Neural cell (in vitro differentiated cells): ENCODE measurements at regions not wholly inside any gene's neighbourhood (a gene's known extent, or its start where the extent isn't known, plus 50 kb on each side); places are given as distances from the start of the nearest gene placed in this dataset.

Source experiments
- H2AFZ ChIP-seq: fragments of 200-600, 300-800 bp; sonication (generic), shearing (Covaris generic); 2 replicates; pipeline ENCODE4 v1.6.0; 2014; ENCODE audit warnings: low read depth, mild to moderate bottlenecking, antibody characterized with exemption, low read length, moderate library complexity
- H3F3A ChIP-seq: fragments of 200-600 bp; shearing (Covaris generic); 2 replicates; pipeline ENCODE4 v1.6.1; 2016; ENCODE audit warnings: mild to moderate bottlenecking, moderate library complexity, mixed read lengths, antibody characterized with exemption, low read length; ENCODE audit not compliant: insufficient read depth, poor library complexity, severe bottlenecking
- H3K27ac ChIP-seq: fragments of 200-600, 300-800 bp; sonication (generic), shearing (Covaris generic); 2 replicates; pipeline ENCODE4 v1.5.1; 2014; ENCODE audit warnings: mild to moderate bottlenecking, low read length, moderate library complexity
- H3K27me3 ChIP-seq: fragments of 300-800, 200-600 bp; sonication (generic), shearing (Covaris generic); 2 replicates; pipeline ENCODE4 v1.6.0; 2014; ENCODE audit warnings: mild to moderate bottlenecking, low read depth, low read length, moderate library complexity; ENCODE audit not compliant: insufficient read depth
- H3K36me3 ChIP-seq: fragments of 300-800, 200-600 bp; sonication (generic), shearing (Covaris generic); 2 replicates; pipeline ENCODE4 v1.5.1; 2014; ENCODE audit warnings: mild to moderate bottlenecking, antibody characterized with exemption, low read length, moderate library complexity; ENCODE audit not compliant: insufficient read depth
- H3K4me2 ChIP-seq: fragments of 300-800, 200-600 bp; sonication (generic), shearing (Covaris generic); 2 replicates; pipeline ENCODE4 v1.6.0; 2014; ENCODE audit warnings: mild to moderate bottlenecking, low read length
- H3K4me3 ChIP-seq: fragments of 300-800, 200-600 bp; sonication (generic), shearing (Covaris generic); 2 replicates; pipeline ENCODE4 v1.5.1; 2014; ENCODE audit warnings: mild to moderate bottlenecking, low read length, moderate library complexity
- H3K79me2 ChIP-seq: fragments of 200-600 bp; shearing (Covaris generic); replicated peaks from 2 replicates; pipeline ENCODE4 v1.6.0; 2014; ENCODE audit warnings: mild to moderate bottlenecking, low read length, moderate library complexity; ENCODE audit not compliant: insufficient read depth
- H3K9ac ChIP-seq: fragments of 300-800, 200-600 bp; sonication (generic), shearing (Covaris generic); 2 replicates; pipeline ENCODE4 v1.6.1; 2016; ENCODE audit warnings: mild to moderate bottlenecking, low read length, mixed read lengths
- H3K9me2 ChIP-seq: fragments of 200-600 bp; shearing (Covaris generic); 2 replicates; pipeline ENCODE4 v1.6.1; 2016; ENCODE audit warnings: mild to moderate bottlenecking, low read length, mixed read lengths; ENCODE audit not compliant: insufficient read depth
- H3K9me3 ChIP-seq: fragments of 200-600, 300-800 bp; sonication (generic), shearing (Covaris generic); 2 replicates; pipeline ENCODE4 v1.6.1; 2016; ENCODE audit warnings: mild to moderate bottlenecking, mixed run types, low read length, moderate library complexity, mixed read lengths
- H4K20me1 ChIP-seq: fragments of 200-600 bp; shearing (Covaris generic); 2 replicates; pipeline ENCODE4 v1.6.1; 2016; ENCODE audit warnings: mild to moderate bottlenecking, mixed run types; ENCODE audit not compliant: insufficient read depth
- CTCF ChIP-seq: fragments of 450-650 bp; IDR thresholded peaks from 2 replicates; pipeline ENCODE4 v1.5.1; 2014; ENCODE audit warnings: antibody characterized with exemption, mild to moderate bottlenecking, moderate library complexity; ENCODE audit not compliant: poor library complexity, severe bottlenecking
- EP300 ChIP-seq: fragments of 450-650 bp; conservative IDR thresholded peaks from 2 replicates; pipeline ENCODE4 v1.6.1; 2014; ENCODE audit warnings: antibody characterized with exemption, mild to moderate bottlenecking, moderate library complexity; ENCODE audit not compliant: poor library complexity, severe bottlenecking
- EZH2 ChIP-seq: fragments of 200-600, 300-800 bp; shearing (Covaris generic), sonication (generic); IDR thresholded peaks from 2 replicates; pipeline ENCODE4 v1.6.1; 2014; ENCODE audit warnings: antibody characterized with exemption, low read length, borderline replicate concordance, mild to moderate bottlenecking; ENCODE audit not compliant: insufficient read depth, poor library complexity, severe bottlenecking
- MXI1 ChIP-seq: fragments of 450-650 bp; conservative IDR thresholded peaks from 2 replicates; pipeline ENCODE4 v1.6.1; 2014; ENCODE audit warnings: antibody characterized with exemption, mild to moderate bottlenecking; ENCODE audit not compliant: poor library complexity, severe bottlenecking
- POLR2AphosphoS5 ChIP-seq: IDR thresholded peaks from 2 replicates; pipeline ENCODE4 v1.6.1; 2012
- RAD21 ChIP-seq: fragments of 450-650 bp; conservative IDR thresholded peaks from 2 replicates; pipeline ENCODE4 v1.6.1; 2014; ENCODE audit warnings: antibody characterized with exemption, mild to moderate bottlenecking, moderate library complexity
- REST ChIP-seq: IDR thresholded peaks from 2 replicates; pipeline ENCODE4 v1.6.1; 2012; ENCODE audit warnings: borderline replicate concordance
- SMC3 ChIP-seq: fragments of 450-650 bp; conservative IDR thresholded peaks from 2 replicates; pipeline ENCODE4 v1.6.1; 2014; ENCODE audit warnings: antibody characterized with exemption, mild to moderate bottlenecking, moderate library complexity; ENCODE audit not compliant: poor library complexity
- TAF1 ChIP-seq: IDR thresholded peaks from 2 replicates; pipeline ENCODE4 v1.6.1; 2012; ENCODE audit warnings: low read depth

- Histone ChIP-seq H3K4me2 (no peak overlapping the region), H3K4me3 (no peak overlapping the region), H3K27me3 (no peaks in the 10 kb centered on the region), H4K20me1 (no peaks in the 10 kb centered on the region), H3K27ac (no peak overlapping the region), H3K36me3 (no peaks in the 10 kb centered on the region), H2AFZ (no peak overlapping the region), H3K79me2 (no peaks in the 10 kb centered on the region), H3F3A (no peaks in the 10 kb centered on the region), H3K9me2 (no peaks in the 10 kb centered on the region), H3K9ac (no peak overlapping the region), H3K9me3 (no peaks in the 10 kb centered on the region)
- no peak for TF ChIP-seq MXI1
- no peak for TF ChIP-seq TAF1
- no peak for TF ChIP-seq RAD21
- no peak for TF ChIP-seq REST
- no peak for TF ChIP-seq POLR2AphosphoS5
- TF ChIP-seq EZH2 = no peak
- TF ChIP-seq SMC3 = no peak
- no peak for TF ChIP-seq CTCF
- TF ChIP-seq EP300 = no peak
Observed at GRCh38 chr9:748861-749497, 92.5 kb upstream of the DMRT1 start.

GRCh38 chr9:749716-750115 lies 91.8 kb upstream of the DMRT1 start:
- H3K27me3 ChIP-seq = no peaks in the 10 kb centered on the region
- TF ChIP-seq CTCF (no peak), EP300 (no peak), SMC3 (no peak), RAD21 (no peak), MXI1 (no peak), EZH2 (no peak), POLR2AphosphoS5 (no peak), TAF1 (no peak), REST (no peak)
- H4K20me1 ChIP-seq = no peaks in the 10 kb centered on the region
- no peak overlapping the region for H2AFZ ChIP-seq
- no peak overlapping the region for H3K4me3 ChIP-seq
- H3K9ac ChIP-seq = no peak overlapping the region
- no peaks in the 10 kb centered on the region for H3K9me3 ChIP-seq
- no peak overlapping the region for H3K27ac ChIP-seq
- no peak overlapping the region for H3K4me2 ChIP-seq
- no peaks in the 10 kb centered on the region for H3F3A ChIP-seq
- no peaks in the 10 kb centered on the region for H3K9me2 ChIP-seq
- H3K79me2 ChIP-seq = no peaks in the 10 kb centered on the region
- no peaks in the 10 kb centered on the region for H3K36me3 ChIP-seq
